ENCODE measurements at regions not wholly inside any gene's neighbourhood (a gene's known extent, or its start where the extent isn't known, plus 50 kb on each side); places are given as distances from the start of the nearest gene placed in this dataset.

DNA sequence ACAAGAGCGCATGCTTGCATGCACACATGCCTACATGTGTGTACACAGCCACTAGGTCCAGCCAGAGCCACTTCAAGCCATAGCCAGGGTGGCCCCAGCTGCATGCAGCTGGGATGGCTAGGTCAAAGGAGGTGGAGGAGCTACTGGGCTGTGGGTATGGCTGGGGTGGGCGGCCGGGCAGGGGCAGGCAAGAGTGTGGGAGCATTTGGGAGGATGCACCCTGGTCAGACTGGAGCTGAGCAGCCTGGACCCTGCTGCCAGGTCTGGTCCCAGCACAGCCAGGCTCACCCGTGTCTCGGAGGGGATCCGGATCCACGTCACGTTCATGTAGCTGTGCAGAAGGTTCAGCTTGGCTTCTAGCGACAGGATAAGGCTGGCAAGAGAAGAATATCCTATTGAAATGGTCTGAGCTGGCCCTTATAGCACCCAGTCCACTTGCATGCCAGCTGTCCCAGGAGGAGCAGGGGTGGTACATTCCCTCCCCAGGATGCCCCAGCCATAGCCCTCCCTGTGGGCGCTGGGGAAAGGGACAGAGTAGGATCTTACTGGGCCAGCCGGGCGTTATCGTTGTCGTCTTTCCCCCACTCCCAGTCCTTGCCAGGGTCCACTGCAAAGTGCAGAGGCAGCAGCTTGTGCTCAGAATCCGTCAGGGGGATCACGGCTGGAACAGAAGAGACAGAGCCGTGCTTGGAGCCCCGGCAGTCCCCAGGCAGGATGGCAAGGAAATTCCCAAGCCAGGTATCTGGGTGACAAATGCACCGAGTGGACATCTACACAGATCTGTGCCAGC is 160.5 kb downstream of the KLF13 start:
- Histone ChIP-seq H3K9me3 (ENCODE audit: control insufficient read depth, insufficient read depth, low read length) (no peaks in the 10 kb centered on the region), H3K27me3 (ENCODE audit: control insufficient read depth, insufficient read depth, low read length) (peaks cover 34% of the 10 kb centered on the region), H3K9ac (ENCODE audit: low read depth, low read length) (no peak overlapping the region), H3K4me1 (ENCODE audit: control insufficient read depth, insufficient read depth, low read length) (no peaks in the 10 kb centered on the region), H3K36me3 (ENCODE audit: control insufficient read depth, insufficient read depth, low read length) (no peaks in the 10 kb centered on the region), H3K4me3 (ENCODE audit: low read depth, low read length) (no peak overlapping the region)

DNA sequence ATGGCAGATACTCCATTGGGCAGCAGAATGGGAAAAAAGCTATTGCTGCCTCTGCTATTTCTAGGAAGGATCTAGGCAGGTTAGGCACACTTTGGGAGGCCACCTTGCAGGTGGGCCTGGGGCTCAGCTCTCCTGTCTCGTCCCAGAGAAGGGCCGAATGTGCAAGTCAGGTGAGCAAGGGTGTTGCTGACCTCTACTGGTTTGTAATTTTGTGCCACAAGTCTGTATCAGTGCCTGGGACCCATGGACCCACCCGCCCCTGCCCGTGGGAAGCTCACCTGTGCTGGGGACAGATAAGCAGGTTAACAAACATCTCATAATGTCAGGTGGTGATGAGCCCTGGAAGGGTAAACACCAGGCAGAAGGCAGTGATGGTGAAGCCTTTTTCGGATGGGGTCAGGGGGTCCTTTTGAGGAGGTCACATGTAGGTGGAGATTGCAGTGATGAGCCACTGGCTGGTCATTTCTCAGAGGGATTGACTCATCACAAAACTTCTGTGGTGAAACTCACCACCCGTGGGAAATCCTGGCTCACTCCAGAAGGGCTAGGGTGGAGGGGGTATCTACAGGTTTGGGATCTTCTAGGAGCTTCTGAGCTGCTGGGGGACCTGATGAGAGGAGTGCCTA is 161.3 kb downstream of the KLF13 start:
- H3K9me3 ChIP-seq (ENCODE audit: control insufficient read depth, insufficient read depth, low read length), result no peaks in the 10 kb centered on the region
- no peak overlapping the region for H3K4me3 ChIP-seq (ENCODE audit: low read depth, low read length)
- H3K9ac ChIP-seq (ENCODE audit: low read depth, low read length), result no peak overlapping the region

DNA sequence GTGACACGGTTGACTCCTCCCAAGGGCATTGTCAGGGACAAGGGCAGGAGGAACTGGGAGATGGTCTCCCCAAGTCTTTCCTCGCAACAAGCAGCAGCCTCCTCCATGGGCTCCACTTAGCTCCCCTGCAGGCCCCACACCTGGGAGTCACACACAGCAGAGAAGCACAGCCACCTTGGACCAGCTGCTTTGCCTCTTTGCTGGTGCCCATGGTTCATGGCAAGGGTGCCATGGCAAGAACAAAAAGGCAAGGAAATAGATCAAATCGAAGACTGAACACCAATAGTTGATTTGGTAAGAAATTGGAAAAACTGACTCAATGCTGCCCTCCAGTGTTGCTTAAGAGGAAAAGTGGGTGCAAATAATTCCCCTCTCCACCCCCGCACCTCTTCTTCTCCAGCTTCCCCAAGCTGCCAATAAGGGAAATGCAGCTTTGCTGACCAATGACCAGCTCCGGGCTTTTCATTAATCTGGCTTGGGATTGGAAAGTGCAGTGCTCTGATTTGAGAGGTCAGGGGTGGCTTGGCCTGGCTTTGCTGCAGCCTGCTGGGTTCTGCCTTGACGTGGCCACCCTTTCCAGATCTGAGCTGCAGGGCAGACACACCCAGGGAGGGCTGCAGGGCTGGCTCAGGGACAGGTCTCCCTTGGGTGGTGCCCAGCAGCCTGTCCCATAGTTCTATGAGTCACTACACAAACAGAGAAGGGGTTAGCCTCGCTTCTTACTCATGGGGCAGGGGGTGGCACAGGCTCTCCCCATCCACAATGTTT is 162.0 kb downstream of the KLF13 start:
- H3K4me3 ChIP-seq (ENCODE audit: low read depth, low read length), result no peak overlapping the region
- no peaks in the 10 kb centered on the region for H3K36me3 ChIP-seq (ENCODE audit: control insufficient read depth, insufficient read depth, low read length)
- H3K27me3 ChIP-seq (ENCODE audit: control insufficient read depth, insufficient read depth, low read length), result peaks cover 24% of the 10 kb centered on the region
- no peaks in the 10 kb centered on the region for H3K9me3 ChIP-seq (ENCODE audit: control insufficient read depth, insufficient read depth, low read length)
- H3K4me1 ChIP-seq (ENCODE audit: control insufficient read depth, insufficient read depth, low read length), result no peaks in the 10 kb centered on the region
- no peak overlapping the region for H3K9ac ChIP-seq (ENCODE audit: low read depth, low read length)

More for the DNA sequence above, 161.3 kb downstream of the KLF13 start:
- Histone ChIP-seq H3K36me3 (ENCODE audit: control insufficient read depth, insufficient read depth, low read length) (no peaks in the 10 kb centered on the region), H3K4me1 (ENCODE audit: control insufficient read depth, insufficient read depth, low read length) (no peaks in the 10 kb centered on the region), H3K27me3 (ENCODE audit: control insufficient read depth, insufficient read depth, low read length) (peaks cover 25% of the 10 kb centered on the region)

DNA sequence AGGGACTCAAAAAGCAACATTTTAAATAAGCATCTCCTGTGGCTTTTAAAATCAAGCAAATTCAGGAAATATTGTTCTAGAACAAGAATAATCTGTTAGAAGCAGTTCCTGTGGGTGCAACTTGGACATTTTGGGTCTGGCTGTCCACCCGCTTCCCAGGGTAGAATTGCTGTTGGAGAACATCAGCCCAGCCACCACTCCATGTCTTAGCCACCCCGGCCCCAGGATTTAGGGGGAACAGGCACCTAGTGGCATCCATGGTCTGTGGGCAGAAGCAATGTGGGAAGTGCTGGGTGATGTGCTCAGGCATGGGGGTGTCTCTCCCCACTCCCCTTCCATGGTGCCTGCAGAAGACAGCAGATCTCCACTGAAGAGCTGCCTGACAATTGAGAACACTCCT is 162.6 kb downstream of the KLF13 start:
- no peaks in the 10 kb centered on the region for H3K9me3 ChIP-seq (ENCODE audit: control insufficient read depth, insufficient read depth, low read length)
- H3K4me1 ChIP-seq (ENCODE audit: control insufficient read depth, insufficient read depth, low read length), result no peaks in the 10 kb centered on the region
- no peaks in the 10 kb centered on the region for H3K36me3 ChIP-seq (ENCODE audit: control insufficient read depth, insufficient read depth, low read length)
- H3K9ac ChIP-seq (ENCODE audit: low read depth, low read length), result no peak overlapping the region
- peaks cover 19% of the 10 kb centered on the region for H3K27me3 ChIP-seq (ENCODE audit: control insufficient read depth, insufficient read depth, low read length)
- H3K4me3 ChIP-seq (ENCODE audit: low read depth, low read length), result no peak overlapping the region

DNA sequence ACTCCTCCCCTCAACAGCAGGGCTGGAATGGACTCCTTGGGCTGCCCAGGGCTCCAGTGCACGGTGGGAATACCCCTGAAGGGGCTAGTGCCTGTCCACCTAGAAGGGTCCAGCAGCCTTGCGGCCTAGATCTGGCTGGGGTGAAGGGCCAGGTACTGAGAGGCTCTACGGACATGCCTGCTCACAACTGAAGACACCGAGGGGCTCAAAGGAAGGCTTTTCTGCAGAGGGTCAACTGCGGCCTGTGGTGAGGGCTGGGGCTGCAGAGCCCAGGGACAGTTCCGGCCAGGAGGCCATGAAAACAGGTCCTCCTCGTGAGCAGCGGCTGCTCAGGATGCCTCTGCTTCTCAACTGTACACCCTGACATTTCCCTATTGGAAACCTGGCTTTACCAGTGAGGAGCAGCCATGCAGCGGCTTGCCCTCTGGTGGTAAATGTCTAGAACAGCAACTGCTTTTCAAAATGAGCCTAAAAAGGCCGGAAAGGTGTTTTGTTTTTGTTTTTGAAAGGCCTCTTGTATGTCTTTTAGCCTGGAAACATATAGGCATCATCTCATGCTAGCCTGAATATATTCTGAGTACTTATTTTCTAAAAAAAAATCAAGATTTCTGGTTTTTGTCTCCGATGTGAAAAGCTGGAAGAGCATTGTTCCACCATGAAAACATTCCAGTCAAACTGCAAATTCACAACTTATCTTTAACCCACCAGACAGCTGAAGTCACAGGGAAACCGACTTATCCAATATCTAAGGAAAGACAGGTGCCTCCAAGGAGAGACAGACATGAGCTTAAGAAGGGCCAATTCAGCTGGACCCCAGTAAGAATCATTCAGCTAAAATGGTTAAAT is 163.4 kb downstream of the KLF13 start:
- Histone ChIP-seq H3K27me3 (ENCODE audit: control insufficient read depth, insufficient read depth, low read length) (peaks cover 12% of the 10 kb centered on the region), H3K4me1 (ENCODE audit: control insufficient read depth, insufficient read depth, low read length) (no peaks in the 10 kb centered on the region), H3K36me3 (ENCODE audit: control insufficient read depth, insufficient read depth, low read length) (no peaks in the 10 kb centered on the region), H3K9me3 (ENCODE audit: control insufficient read depth, insufficient read depth, low read length) (no peaks in the 10 kb centered on the region), H3K4me3 (ENCODE audit: low read depth, low read length) (no peak overlapping the region), H3K9ac (ENCODE audit: low read depth, low read length) (no peak overlapping the region)

DNA sequence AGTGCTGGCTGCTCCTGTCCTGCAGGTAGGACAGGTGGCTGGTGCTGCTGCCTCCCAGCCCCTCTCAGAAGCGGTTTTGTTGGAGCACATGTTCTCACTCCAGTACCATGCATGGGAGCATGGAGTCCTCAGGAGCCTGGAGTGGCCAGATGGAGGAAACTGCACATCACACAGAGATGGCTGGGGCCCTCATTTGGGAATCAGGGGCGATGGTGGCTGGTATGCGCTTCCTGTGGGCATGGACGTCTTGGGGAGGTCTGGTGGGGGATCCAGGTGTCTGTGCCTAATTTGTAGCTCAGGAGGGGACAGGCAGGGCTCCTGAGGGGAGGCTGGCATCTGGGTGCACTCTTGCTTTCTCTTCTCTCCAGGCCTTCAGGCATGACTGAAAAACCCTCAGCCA is 168.2 kb downstream of the KLF13 start:
- H3K9me3 ChIP-seq (ENCODE audit: control insufficient read depth, insufficient read depth, low read length), result no peaks in the 10 kb centered on the region
- H3K27me3 ChIP-seq (ENCODE audit: control insufficient read depth, insufficient read depth, low read length), result no peaks in the 10 kb centered on the region
- no peak overlapping the region for H3K9ac ChIP-seq (ENCODE audit: low read depth, low read length)
- no peaks in the 10 kb centered on the region for H3K4me1 ChIP-seq (ENCODE audit: control insufficient read depth, insufficient read depth, low read length)
- no peaks in the 10 kb centered on the region for H3K36me3 ChIP-seq (ENCODE audit: control insufficient read depth, insufficient read depth, low read length)
- H3K4me3 ChIP-seq (ENCODE audit: low read depth, low read length), result no peak overlapping the region

DNA sequence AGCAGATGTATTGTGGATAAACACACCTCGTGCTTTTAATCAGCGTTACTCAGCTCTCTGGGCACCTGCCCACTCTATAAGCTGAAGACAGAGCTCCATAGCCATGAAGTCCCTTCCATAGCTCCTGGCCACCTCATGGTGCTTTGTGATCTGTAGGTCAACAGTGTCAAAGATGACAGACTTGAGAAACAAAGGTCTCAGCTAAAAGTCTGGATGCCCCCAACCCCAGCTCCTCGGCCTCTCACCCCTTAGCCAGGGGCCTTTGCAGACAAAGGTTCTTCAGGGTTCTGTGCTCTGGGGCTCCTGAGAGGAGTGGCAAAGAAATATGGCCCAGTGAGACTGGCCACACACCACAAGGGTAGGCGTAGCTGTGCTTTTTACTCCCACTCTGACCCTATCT is 168.6 kb downstream of the KLF13 start:
- Histone ChIP-seq H3K36me3 (ENCODE audit: control insufficient read depth, insufficient read depth, low read length) (no peaks in the 10 kb centered on the region), H3K9me3 (ENCODE audit: control insufficient read depth, insufficient read depth, low read length) (no peaks in the 10 kb centered on the region), H3K4me3 (ENCODE audit: low read depth, low read length) (no peak overlapping the region), H3K9ac (ENCODE audit: low read depth, low read length) (no peak overlapping the region), H3K4me1 (ENCODE audit: control insufficient read depth, insufficient read depth, low read length) (no peaks in the 10 kb centered on the region), H3K27me3 (ENCODE audit: control insufficient read depth, insufficient read depth, low read length) (no peaks in the 10 kb centered on the region)

DNA sequence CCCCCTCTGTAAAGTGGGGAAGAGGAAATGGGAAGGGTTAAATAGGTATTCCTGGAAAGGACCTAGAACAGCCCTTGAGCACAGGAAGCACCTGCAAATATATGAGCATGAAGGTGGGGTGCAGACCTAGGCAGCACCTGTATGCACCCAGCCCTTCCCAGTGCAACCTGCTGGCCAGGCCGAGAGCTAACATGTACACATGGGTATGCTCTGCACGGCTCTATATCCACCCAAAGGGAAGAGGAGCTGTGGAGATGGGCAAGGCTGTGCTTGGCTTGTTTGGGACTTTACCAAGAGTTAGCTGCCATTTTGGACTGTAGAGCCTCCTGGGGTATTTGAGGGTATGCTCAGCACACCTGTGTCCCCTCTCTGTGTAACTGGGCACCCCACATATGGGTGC is 171.2 kb downstream of the KLF13 start:
- no peaks in the 10 kb centered on the region for H3K36me3 ChIP-seq (ENCODE audit: control insufficient read depth, insufficient read depth, low read length)
- no peak overlapping the region for H3K9ac ChIP-seq (ENCODE audit: low read depth, low read length)
- H3K9me3 ChIP-seq (ENCODE audit: control insufficient read depth, insufficient read depth, low read length), result no peaks in the 10 kb centered on the region
- no peaks in the 10 kb centered on the region for H3K27me3 ChIP-seq (ENCODE audit: control insufficient read depth, insufficient read depth, low read length)
- no peak overlapping the region for H3K4me3 ChIP-seq (ENCODE audit: low read depth, low read length)
- H3K4me1 ChIP-seq (ENCODE audit: control insufficient read depth, insufficient read depth, low read length), result no peaks in the 10 kb centered on the region

DNA sequence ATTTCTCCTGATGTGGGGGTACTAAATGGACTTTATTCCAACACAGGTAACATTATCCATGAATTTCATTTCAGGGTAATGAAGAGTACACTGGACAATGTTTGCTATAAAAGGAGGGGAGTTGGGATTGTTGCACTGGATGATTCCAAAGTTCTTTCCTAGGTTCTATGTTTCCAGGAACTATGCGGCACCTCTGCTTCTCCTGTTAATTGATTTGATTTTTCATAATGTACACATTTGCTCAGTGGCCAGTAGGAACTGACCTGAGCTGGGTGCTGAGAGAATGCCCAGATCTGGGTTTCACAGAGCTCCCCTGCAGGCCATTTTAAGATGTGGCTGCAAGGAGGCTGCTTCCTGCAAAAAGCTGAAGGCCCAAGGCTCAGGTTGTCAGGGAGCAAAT is 171.7 kb downstream of the KLF13 start:
- no peak overlapping the region for H3K9ac ChIP-seq (ENCODE audit: low read depth, low read length)
- no peaks in the 10 kb centered on the region for H3K9me3 ChIP-seq (ENCODE audit: control insufficient read depth, insufficient read depth, low read length)
- H3K4me1 ChIP-seq (ENCODE audit: control insufficient read depth, insufficient read depth, low read length), result no peaks in the 10 kb centered on the region
- no peaks in the 10 kb centered on the region for H3K27me3 ChIP-seq (ENCODE audit: control insufficient read depth, insufficient read depth, low read length)
- no peaks in the 10 kb centered on the region for H3K36me3 ChIP-seq (ENCODE audit: control insufficient read depth, insufficient read depth, low read length)
- H3K4me3 ChIP-seq (ENCODE audit: low read depth, low read length), result no peak overlapping the region

DNA sequence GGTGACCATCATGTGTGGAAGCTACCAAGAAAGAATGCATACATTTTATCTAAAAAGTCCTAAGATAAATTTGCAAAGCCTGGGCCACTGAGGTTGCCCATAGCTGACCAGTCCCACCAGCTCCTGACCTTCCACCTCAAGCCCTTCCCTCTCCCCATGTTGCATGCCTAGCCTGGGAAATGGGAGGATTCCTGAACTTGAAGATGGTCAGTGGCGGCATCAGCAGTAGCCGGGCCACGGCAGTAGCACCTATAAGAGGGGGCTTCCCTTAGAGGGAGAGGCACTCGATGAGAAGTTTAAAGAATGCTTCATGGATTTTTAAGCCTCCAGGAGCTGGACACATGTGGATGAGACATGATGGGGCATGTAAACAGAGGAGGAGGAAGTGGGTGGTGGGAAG is 172.1 kb downstream of the KLF13 start:
- H3K36me3 ChIP-seq (ENCODE audit: control insufficient read depth, insufficient read depth, low read length), result no peaks in the 10 kb centered on the region
- no peaks in the 10 kb centered on the region for H3K27me3 ChIP-seq (ENCODE audit: control insufficient read depth, insufficient read depth, low read length)
- H3K9ac ChIP-seq (ENCODE audit: low read depth, low read length), result no peak overlapping the region
- no peaks in the 10 kb centered on the region for H3K4me1 ChIP-seq (ENCODE audit: control insufficient read depth, insufficient read depth, low read length)
- H3K4me3 ChIP-seq (ENCODE audit: low read depth, low read length), result no peak overlapping the region
- no peaks in the 10 kb centered on the region for H3K9me3 ChIP-seq (ENCODE audit: control insufficient read depth, insufficient read depth, low read length)

DNA sequence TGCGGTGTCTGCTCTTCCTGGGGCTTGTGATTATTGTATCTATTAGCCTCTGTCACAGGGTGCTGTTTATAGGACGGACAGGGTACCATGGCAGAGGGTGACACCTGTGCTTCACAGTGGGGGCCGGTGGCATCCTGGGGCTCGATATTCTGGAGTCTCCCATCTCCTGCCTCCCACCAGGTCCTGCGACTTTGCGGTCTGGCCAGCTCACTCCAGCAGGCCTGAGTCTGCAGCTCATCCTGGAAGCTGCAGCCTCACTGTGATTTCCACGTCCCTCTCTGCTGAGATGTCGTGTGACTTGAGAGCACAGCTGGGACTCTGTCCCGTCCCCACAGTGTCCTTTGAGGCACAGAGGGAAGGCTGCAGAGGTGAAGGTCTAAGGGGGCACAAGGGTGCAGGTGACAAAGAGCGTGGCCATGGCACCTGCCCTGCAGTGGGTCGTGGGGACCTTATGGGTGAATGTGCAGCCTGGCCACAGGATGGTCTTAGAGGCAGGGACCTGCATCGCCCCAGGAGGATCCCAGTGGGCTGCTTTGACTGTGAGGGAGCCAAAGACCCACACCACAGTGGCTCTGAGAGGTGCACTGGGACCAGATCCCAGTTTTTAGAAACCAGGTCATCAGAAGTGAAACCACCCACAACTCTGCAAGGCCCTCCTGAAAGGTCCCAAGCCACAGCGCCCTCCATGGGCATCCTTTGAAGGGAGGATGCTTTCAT is 172.8 kb downstream of the KLF13 start:
- Histone ChIP-seq H3K36me3 (ENCODE audit: control insufficient read depth, insufficient read depth, low read length) (no peaks in the 10 kb centered on the region), H3K4me1 (ENCODE audit: control insufficient read depth, insufficient read depth, low read length) (no peaks in the 10 kb centered on the region), H3K9ac (ENCODE audit: low read depth, low read length) (no peak overlapping the region), H3K4me3 (ENCODE audit: low read depth, low read length) (no peak overlapping the region), H3K27me3 (ENCODE audit: control insufficient read depth, insufficient read depth, low read length) (no peaks in the 10 kb centered on the region), H3K9me3 (ENCODE audit: control insufficient read depth, insufficient read depth, low read length) (no peaks in the 10 kb centered on the region)

All from iPS-15b (cell line).